ENCODE measurements at regions not wholly inside any gene's neighbourhood (a gene's known extent, or its start where the extent isn't known, plus 50 kb on each side); places are given as distances from the start of the nearest gene placed in this dataset.

DNA sequence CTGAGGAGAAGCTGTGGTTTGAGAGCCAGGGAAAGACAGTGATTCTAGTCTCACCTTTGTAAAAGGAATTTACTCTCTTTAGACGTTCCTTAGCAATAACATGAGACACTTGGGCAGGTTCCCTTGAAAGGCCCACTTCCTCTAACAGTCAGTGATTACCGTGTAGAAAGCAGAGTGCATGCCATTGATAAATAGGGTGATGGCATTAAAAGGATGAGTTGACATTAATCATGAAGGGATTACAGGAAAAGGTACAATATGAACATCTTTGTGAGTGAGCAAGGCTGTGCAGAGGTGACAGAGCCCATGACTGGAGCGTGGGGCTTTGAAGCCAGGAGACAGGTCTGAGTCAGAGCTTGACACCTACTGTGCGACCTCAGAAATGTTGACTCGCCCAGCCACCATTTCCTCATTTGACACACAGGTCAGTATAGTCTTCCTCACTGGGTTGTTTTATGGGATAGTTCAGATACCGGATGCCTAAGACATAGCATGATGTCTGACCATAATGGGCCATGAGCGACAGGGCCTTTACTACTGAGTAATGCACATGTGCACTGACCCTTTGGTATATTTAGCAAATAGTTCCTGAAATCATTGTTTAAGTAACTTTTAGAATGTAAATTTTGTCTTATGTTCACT, 341.7 kb upstream of the MTNR1B start:
- no peak for TF ChIP-seq ZNF7 (CRISPR knock-in tag; IDR thresholded peaks at IDR 0.05)
- H3K79me2 ChIP-seq (ENCODE audit: insufficient read depth, low read length), result no peaks in the 10 kb centered on the region
- H4K20me1 ChIP-seq (ENCODE audit: insufficient read depth, low read length), result no peaks in the 10 kb centered on the region
- H3K27ac ChIP-seq (ENCODE audit: extremely low read length, insufficient read depth, low read length), result no peak overlapping the region
- intact Hi-C loops (cut with micrococcal nuclease; ENCODE audit: unreplicated experiment), result no loop called here
- H3K9me3 ChIP-seq (ENCODE audit: low read length), result no peaks in the 10 kb centered on the region
- no peaks in the 10 kb centered on the region for H3K36me3 ChIP-seq (replicated peaks in 1 of 2; ENCODE audit: control insufficient read depth in 1 of 2, insufficient read depth in 2 of 2, low read length in 2 of 2)
- no peaks in the 10 kb centered on the region for H3K4me1 ChIP-seq (ENCODE audit: insufficient read depth, low read length)
- peaks cover 0 to 3% of the 10 kb centered on the region in 2 experiments; a peak in 2 of 5 replicates for H3K27me3 ChIP-seq (ENCODE audit: control insufficient read depth in 1 of 2, insufficient read depth in 2 of 2, low read length in 2 of 2)
- ATAC-seq, result no peak
- no peak overlapping the region for H3K9ac ChIP-seq (ENCODE audit: insufficient read depth, low read depth, low read length)
- no peak for FAIRE-seq
- H3K4me2 ChIP-seq (ENCODE audit: low read depth, low read length), result no peak overlapping the region
- no peak for DNase-seq (ENCODE audit: low spot score)
- H2AFZ ChIP-seq (ENCODE audit: low read length), result no peak overlapping the region
- WGBS (ENCODE audit: low lambda C conversion rate), result 0% methylated on average over 5 of the region's 7 CpGs
- in situ Hi-C loops (cut with HindIII; ENCODE audit: extremely low pct_ligation_motif_present, low pct_unique_long_range_greater_than_20kb), result no loop called here
- H3K4me3 ChIP-seq (replicated peaks in 1 of 3; ENCODE audit: insufficient read depth in 1 of 3, low read depth in 2 of 3, low read length in 3 of 3), result no peak overlapping the region
- CTCF ChIA-PET (ENCODE audit: low intra/inter-chr PET ratio, low total read pairs), result no interaction called here
- no TSS peak for BruUV-seq (replicated peaks)
- POLR2A ChIA-PET, result no interaction called here

DNA sequence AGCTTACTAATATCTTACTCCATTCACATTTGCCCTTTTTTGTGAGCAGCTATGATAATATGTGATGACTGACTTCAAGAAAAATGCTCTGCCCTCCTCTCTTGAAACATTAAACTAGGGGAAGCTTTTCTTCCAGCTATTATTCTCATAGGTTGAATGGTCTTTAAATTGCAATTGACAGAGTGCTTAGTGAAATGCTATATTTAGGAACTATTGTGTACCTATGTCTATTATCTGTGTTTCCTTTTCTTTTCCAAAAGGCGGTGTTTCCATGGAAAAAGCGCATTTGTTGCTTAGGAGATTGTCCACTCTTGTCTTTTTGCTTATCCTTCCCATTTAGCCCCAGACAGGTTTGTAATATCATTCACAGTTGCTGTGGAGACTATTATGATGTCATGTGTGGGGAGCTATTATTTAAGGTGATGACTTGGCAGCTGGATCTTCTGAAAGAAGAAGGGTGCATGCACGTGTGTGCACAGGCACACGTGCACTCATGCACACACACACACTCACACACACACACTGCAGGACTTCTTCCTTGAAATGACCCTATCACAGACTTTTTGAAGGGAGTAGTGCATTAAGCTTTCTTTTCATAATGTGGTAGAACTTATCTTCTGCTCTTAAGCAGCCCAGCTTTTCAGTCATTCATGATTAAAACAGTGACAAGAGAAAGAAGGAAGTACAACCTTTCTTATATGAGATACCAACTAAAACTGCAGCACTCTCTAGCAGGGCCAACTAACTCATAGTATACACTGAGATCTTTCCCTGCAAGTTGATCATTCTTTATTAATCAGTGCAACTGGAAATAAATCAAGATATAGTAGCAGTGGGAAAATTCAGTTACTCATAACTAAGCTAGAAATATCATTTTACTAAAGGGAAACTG, 340.8 kb upstream of the MTNR1B start:
- TF ChIP-seq, protein P1, sequence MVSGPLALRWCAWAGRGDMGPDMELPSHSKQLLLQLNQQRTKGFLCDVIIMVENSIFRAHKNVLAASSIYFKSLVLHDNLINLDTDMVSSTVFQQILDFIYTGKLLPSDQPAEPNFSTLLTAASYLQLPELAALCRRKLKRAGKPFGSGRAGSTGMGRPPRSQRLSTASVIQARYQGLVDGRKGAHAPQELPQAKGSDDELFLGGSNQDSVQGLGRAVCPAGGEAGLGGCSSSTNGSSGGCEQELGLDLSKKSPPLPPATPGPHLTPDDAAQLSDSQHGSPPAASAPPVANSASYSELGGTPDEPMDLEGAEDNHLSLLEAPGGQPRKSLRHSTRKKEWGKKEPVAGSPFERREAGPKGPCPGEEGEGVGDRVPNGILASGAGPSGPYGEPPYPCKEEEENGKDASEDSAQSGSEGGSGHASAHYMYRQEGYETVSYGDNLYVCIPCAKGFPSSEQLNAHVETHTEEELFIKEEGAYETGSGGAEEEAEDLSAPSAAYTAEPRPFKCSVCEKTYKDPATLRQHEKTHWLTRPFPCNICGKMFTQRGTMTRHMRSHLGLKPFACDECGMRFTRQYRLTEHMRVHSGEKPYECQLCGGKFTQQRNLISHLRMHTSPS (CRISPR knock-in tag; IDR thresholded peaks at IDR 0.05; ENCODE audit: low read depth), result no peak
- no peak for TF ChIP-seq BHLHE40 (IDR thresholded peaks at IDR 0.05; ENCODE audit: low read length)
- TF ChIP-seq FOSL1 (CRISPR knock-in tag; IDR thresholded peaks at IDR 0.05; ENCODE audit: borderline replicate concordance), result no peak
- TF ChIP-seq, protein P2, sequence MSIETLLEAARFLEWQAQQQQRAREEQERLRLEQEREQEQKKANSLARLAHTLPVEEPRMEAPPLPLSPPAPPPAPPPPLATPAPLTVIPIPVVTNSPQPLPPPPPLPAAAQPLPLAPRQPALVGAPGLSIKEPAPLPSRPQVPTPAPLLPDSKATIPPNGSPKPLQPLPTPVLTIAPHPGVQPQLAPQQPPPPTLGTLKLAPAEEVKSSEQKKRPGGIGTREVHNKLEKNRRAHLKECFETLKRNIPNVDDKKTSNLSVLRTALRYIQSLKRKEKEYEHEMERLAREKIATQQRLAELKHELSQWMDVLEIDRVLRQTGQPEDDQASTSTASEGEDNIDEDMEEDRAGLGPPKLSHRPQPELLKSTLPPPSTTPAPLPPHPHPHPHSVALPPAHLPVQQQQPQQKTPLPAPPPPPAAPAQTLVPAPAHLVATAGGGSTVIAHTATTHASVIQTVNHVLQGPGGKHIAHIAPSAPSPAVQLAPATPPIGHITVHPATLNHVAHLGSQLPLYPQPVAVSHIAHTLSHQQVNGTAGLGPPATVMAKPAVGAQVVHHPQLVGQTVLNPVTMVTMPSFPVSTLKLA (IDR thresholded peaks at IDR 0.05), result 0 out of 2 replicates have a peak, but pooled peaks have one; percentile 3
- TF ChIP-seq ZBTB3 (CRISPR knock-in tag; IDR thresholded peaks at IDR 0.05; ENCODE audit: borderline replicate concordance, low read depth), result no peak
- TF ChIP-seq ZNF790 (CRISPR knock-in tag; IDR thresholded peaks at IDR 0.05; ENCODE audit: borderline replicate concordance), result no peak
- ATAC-seq, result no peak
- Histone ChIP-seq H3K4me2 (ENCODE audit: low read depth, low read length) (no peak overlapping the region), H3K27ac (ENCODE audit: extremely low read length, insufficient read depth, low read length) (no peak overlapping the region), H3K9ac (ENCODE audit: insufficient read depth, low read depth, low read length) (no peak overlapping the region), H3K27me3 (ENCODE audit: control insufficient read depth in 1 of 2, insufficient read depth in 2 of 2, low read length in 2 of 2) (peaks cover 0 to 3% of the 10 kb centered on the region in 2 experiments; a peak in 2 of 5 replicates), H3K36me3 (replicated peaks in 1 of 2; ENCODE audit: control insufficient read depth in 1 of 2, insufficient read depth in 2 of 2, low read length in 2 of 2) (no peaks in the 10 kb centered on the region), H2AFZ (ENCODE audit: low read length) (no peak overlapping the region), H4K20me1 (ENCODE audit: insufficient read depth, low read length) (no peaks in the 10 kb centered on the region), H3K4me3 (replicated peaks in 1 of 3; ENCODE audit: insufficient read depth in 1 of 3, low read depth in 2 of 3, low read length in 3 of 3) (no peak overlapping the region), H3K79me2 (ENCODE audit: insufficient read depth, low read length) (no peaks in the 10 kb centered on the region), H3K9me3 (ENCODE audit: low read length) (no peaks in the 10 kb centered on the region), H3K4me1 (ENCODE audit: insufficient read depth, low read length) (no peaks in the 10 kb centered on the region)
- 3% methylated on average over 4 of the region's 4 CpGs for WGBS (ENCODE audit: low lambda C conversion rate)
- CTCF ChIA-PET (ENCODE audit: low intra/inter-chr PET ratio, low total read pairs), result no interaction called here
- FAIRE-seq, result no peak
- BruUV-seq (replicated peaks), result no TSS peak
- POLR2A ChIA-PET, result no interaction called here
- in situ Hi-C loops (cut with HindIII; ENCODE audit: extremely low pct_ligation_motif_present, low pct_unique_long_range_greater_than_20kb) (no loop called here), intact Hi-C loops (cut with micrococcal nuclease; ENCODE audit: unreplicated experiment) (no loop called here)
- no peak for DNase-seq (ENCODE audit: low spot score)
